Lung (tissue), 11 donors: ENCODE measurements at regions not wholly inside any gene's neighbourhood (a gene's known extent, or its start where the extent isn't known, plus 50 kb on each side); places are given as distances from the start of the nearest gene placed in this dataset.

Source experiments
- ATAC-seq: fragments of 200-7000 bp; cut with Tn5 transposase; one replicate; pipeline ENCODE4 v1.9.1; 2020; ENCODE audit warnings: moderate number of reproducible peaks; ENCODE audit not compliant: insufficient read depth, low FRiP score
- DNase-seq, 3 donors: peaks; one replicate each; pipeline ENCODE4 v3.0.0-alpha.2; 2013 to 2017
- H3K27ac ChIP-seq, 2 donors: one replicate each; pipeline ENCODE4 v1.5.1; 2013; ENCODE audit warnings: mild to moderate bottlenecking in 2 of 2, moderate library complexity in 2 of 2, control low read depth in 1 of 2, inconsistent platforms in 1 of 2, low read depth in 1 of 2, low read length in 1 of 2
- H3K27me3 ChIP-seq, 3 donors: one replicate each; pipeline ENCODE4 v1.5.1; 2013; ENCODE audit warnings: low read length in 2 of 3; ENCODE audit not compliant: control insufficient read depth in 3 of 3, insufficient read depth in 3 of 3
- H3K36me3 ChIP-seq, 4 donors: one replicate each; pipeline ENCODE4 v1.5.1; 2013; ENCODE audit warnings: low read length in 4 of 4, mild to moderate bottlenecking in 1 of 4, moderate library complexity in 1 of 4; ENCODE audit not compliant: control insufficient read depth in 4 of 4, insufficient read depth in 4 of 4
- H3K4me1 ChIP-seq, 5 donors: one replicate each; pipeline ENCODE4 v1.5.1; 2013; ENCODE audit warnings: low read length in 5 of 5, mild to moderate bottlenecking in 2 of 5, moderate library complexity in 1 of 5; ENCODE audit not compliant: control insufficient read depth in 5 of 5, insufficient read depth in 5 of 5
- H3K4me3 ChIP-seq: one replicate; pipeline ENCODE4 v1.5.1; 2013; ENCODE audit warnings: mild to moderate bottlenecking, control low read depth, moderate library complexity
- H3K9ac ChIP-seq, 2 donors: one replicate each; pipeline ENCODE4 v1.5.1; 2013; ENCODE audit warnings: low read length in 2 of 2, control low read depth in 1 of 2; ENCODE audit not compliant: insufficient read depth in 1 of 2
- H3K9me3 ChIP-seq, 4 donors: one replicate each; pipeline ENCODE4 v1.5.1; 2013; ENCODE audit warnings: low read length in 3 of 4, mild to moderate bottlenecking in 1 of 4, moderate library complexity in 1 of 4; ENCODE audit not compliant: control insufficient read depth in 4 of 4, insufficient read depth in 3 of 4
- CTCF ChIP-seq: IDR thresholded peaks from 2 replicates; pipeline ENCODE4 v1.5.1; 2012; ENCODE audit warnings: mild to moderate bottlenecking; ENCODE audit errors: control extremely low read depth, extremely low read depth
- WGBS, 2 donors: extraction: QIAGEN DNeasy Blood & Tissue Kit; methylation state at CpG; one replicate each; pipeline ENCODE4 v1.1.7; 2013; 5-methylcytosine and 5-hydroxymethylcytosine counted together
- donor health status: control.
- donor health status: control.
- donor health status: Bipolar disorder and iron deficiency.
- donor health status: healthy.
- donor health status: DM: yes; HTN: yes; CAD: no.

- no peak for TF ChIP-seq CTCF
- whole genome bisulfite sequencing, 2 donors: 90 to 93% methylated on average over 17 of the region's 17 CpGs
- no peak for ATAC-seq
- Histone ChIP-seq H3K9ac (no peak overlapping the region), H3K27me3 (no peaks in the 10 kb centered on the region), H3K4me3 (no peak overlapping the region), H3K9me3 (no peaks in the 10 kb centered on the region), H3K4me1 (no peaks in the 10 kb centered on the region), H3K36me3 (no peaks in the 10 kb centered on the region), H3K27ac (no peak overlapping the region)
- DNase-seq: no peak
Measured at GRCh38 chr2:59046401-59047372, 805.6 kb upstream of the FANCL start.

DNA sequence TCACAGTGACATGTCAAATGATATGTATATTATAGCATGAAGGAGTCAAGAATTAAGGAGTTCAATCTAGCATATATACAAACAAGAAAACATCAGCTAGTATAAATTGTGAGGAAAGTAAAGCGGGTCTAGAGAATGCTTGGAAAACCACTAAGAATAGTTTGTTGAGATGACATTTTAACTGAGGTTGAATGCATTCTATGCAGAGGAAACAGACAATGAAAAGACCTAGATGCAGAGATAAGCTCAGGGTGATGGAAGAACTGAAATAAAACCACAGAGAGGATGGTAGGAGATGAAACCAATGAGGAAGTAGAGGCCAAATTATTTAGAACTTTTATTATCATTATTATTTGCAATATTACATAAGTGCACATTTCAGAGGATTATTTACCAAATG lies 803.6 kb upstream of the FANCL start:
- no peak for TF ChIP-seq CTCF
- WGBS, 2 donors: 46 to 66% methylated on average over 1 of the region's 1 CpG
- no peaks in the 10 kb centered on the region for H3K36me3 ChIP-seq
- H3K4me3 ChIP-seq: no peak overlapping the region
- no peak overlapping the region for H3K9ac ChIP-seq
- ATAC-seq (no peak), DNase-seq (no peak)
- H3K4me1 ChIP-seq: no peaks in the 10 kb centered on the region
- no peaks in the 10 kb centered on the region for H3K27me3 ChIP-seq
- H3K9me3 ChIP-seq: no peaks in the 10 kb centered on the region
- no peak overlapping the region for H3K27ac ChIP-seq

- Histone ChIP-seq H3K4me1 (no peaks in the 10 kb centered on the region), H3K9ac (no peak overlapping the region), H3K36me3 (no peaks in the 10 kb centered on the region), H3K27me3 (no peaks in the 10 kb centered on the region), H3K9me3 (no peaks in the 10 kb centered on the region), H3K4me3 (no peak overlapping the region), H3K27ac (no peak overlapping the region)
- 85 to 88% methylated on average over 4 of the region's 4 CpGs for WGBS, 2 donors
- no peak for TF ChIP-seq CTCF
- ATAC-seq (no peak), DNase-seq (no peak)
Measured at GRCh38 chr2:59041139-59041538, 800.0 kb upstream of the FANCL start.
